ENCODE measurements at regions not wholly inside any gene's neighbourhood (a gene's known extent, or its start where the extent isn't known, plus 50 kb on each side); places are given as distances from the start of the nearest gene placed in this dataset.

GRCh38 chr18:25724997-25725396 lies 365.4 kb downstream of the SS18 start:
- DNase-seq (ENCODE audit: low spot score) = no peak

- DNase-seq (ENCODE audit: low spot score) = no peak
These were observed 366.3 kb downstream of the SS18 start for GRCh38 chr18:25724121-25724520.

GRCh38 chr18:25713103-25713502 lies 361.1 kb upstream of the ZNF521 start:
- DNase-seq (ENCODE audit: low spot score) = no peak

- no peak for DNase-seq (ENCODE audit: low spot score)
These were observed 359.0 kb upstream of the ZNF521 start for GRCh38 chr18:25710981-25711380.

- DNase-seq (ENCODE audit: low spot score) = no peak
These were observed 353.7 kb upstream of the ZNF521 start for GRCh38 chr18:25705650-25706049.

GRCh38 chr18:25704494-25704893 lies 352.5 kb upstream of the ZNF521 start:
- DNase-seq (ENCODE audit: low spot score) = no peak

- DNase-seq (ENCODE audit: low spot score) = no peak
These were observed 352.1 kb upstream of the ZNF521 start for GRCh38 chr18:25704071-25704470.

- no peak for DNase-seq (ENCODE audit: low spot score)
These were observed 349.9 kb upstream of the ZNF521 start for GRCh38 chr18:25701821-25702220.

GRCh38 chr18:25686960-25687500 lies 335.1 kb upstream of the ZNF521 start:
- DNase-seq (ENCODE audit: low spot score) = no peak

GRCh38 chr18:25685088-25685487 lies 333.1 kb upstream of the ZNF521 start:
- DNase-seq (ENCODE audit: low spot score) = no peak

GRCh38 chr18:25679491-25679890 lies 327.5 kb upstream of the ZNF521 start:
- no peak for DNase-seq (ENCODE audit: low spot score)

GRCh38 chr18:25678221-25678620 lies 326.3 kb upstream of the ZNF521 start:
- DNase-seq (ENCODE audit: low spot score) = no peak

GRCh38 chr18:25675123-25675850 lies 323.3 kb upstream of the ZNF521 start:
- DNase-seq (ENCODE audit: low spot score) = no peak

- DNase-seq (ENCODE audit: low spot score) = no peak
These were observed 322.2 kb upstream of the ZNF521 start for GRCh38 chr18:25674183-25674582.

GRCh38 chr18:25672490-25672889 lies 320.5 kb upstream of the ZNF521 start:
- no peak for DNase-seq (ENCODE audit: low spot score)

- no peak for DNase-seq (ENCODE audit: low spot score)
These were observed 317.8 kb upstream of the ZNF521 start for GRCh38 chr18:25669741-25670140.

GRCh38 chr18:25662272-25662671 lies 310.3 kb upstream of the ZNF521 start:
- DNase-seq (ENCODE audit: low spot score) = no peak

GRCh38 chr18:25661831-25662230 lies 309.9 kb upstream of the ZNF521 start:
- DNase-seq (ENCODE audit: low spot score) = no peak

- DNase-seq (ENCODE audit: low spot score) = no peak
These were observed 307.6 kb upstream of the ZNF521 start for GRCh38 chr18:25659541-25659940.

GRCh38 chr18:25658476-25658875 lies 306.5 kb upstream of the ZNF521 start:
- no peak for DNase-seq (ENCODE audit: low spot score)

GRCh38 chr18:25651553-25651952 lies 299.6 kb upstream of the ZNF521 start:
- no peak for DNase-seq (ENCODE audit: low spot score)

GRCh38 chr18:25650201-25650941 lies 298.4 kb upstream of the ZNF521 start:
- DNase-seq (ENCODE audit: low spot score) = peak; percentile 36

- no peak for DNase-seq (ENCODE audit: low spot score)
These were observed 296.8 kb upstream of the ZNF521 start for GRCh38 chr18:25648716-25649260.
